NCI-H748 (cell line): ENCODE measurements at regions not wholly inside any gene's neighbourhood (a gene's known extent, or its start where the extent isn't known, plus 50 kb on each side); places are given as distances from the start of the nearest gene placed in this dataset.

Experiments
- DNase-seq: peaks from one replicate; lab custom pipeline; 2025; ENCODE audit not compliant: unreplicated experiment; lab: John Stamatoyannopoulos, UW

DNA sequence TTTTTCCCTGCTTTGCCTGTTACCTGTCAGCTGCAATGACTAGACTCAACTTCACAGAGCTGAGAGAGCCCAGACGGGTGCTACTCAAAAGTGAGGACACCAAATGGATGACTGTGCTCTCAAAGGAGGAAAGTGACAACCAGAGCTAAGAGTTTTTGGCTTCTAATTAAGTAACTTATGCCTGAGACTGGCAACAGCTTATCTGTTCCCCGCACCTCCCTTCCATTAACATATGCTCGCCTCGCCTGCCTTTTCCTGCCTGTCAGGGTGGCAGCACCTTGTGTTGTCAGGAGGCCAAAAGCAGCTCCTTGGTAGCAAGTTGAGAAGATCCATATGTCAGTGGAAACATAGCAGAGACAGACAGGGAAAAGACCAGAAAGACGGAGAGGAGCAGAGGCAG, 573.9 kb upstream of the KIRREL3 start:
- no peak for DNase-seq

DNA sequence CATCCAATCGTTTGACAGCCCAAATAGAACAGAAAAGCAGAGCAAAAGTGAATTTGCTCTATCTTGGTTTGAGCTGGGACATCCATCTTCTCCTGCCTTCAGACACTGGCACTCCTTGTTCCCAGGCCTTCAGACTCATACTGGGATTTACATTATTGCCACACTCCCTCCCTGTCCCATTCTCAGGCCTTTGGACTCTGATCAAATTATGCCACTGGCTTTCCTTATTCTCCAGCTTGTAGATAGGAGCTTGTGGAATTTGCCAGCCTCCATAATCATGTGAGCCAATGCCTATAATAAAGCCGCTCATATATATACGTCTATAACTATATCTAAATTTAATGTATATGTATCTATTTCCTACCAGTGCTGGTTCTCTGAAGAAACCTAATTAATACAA, 568.3 kb upstream of the KIRREL3 start:
- DNase-seq, result no peak

DNA sequence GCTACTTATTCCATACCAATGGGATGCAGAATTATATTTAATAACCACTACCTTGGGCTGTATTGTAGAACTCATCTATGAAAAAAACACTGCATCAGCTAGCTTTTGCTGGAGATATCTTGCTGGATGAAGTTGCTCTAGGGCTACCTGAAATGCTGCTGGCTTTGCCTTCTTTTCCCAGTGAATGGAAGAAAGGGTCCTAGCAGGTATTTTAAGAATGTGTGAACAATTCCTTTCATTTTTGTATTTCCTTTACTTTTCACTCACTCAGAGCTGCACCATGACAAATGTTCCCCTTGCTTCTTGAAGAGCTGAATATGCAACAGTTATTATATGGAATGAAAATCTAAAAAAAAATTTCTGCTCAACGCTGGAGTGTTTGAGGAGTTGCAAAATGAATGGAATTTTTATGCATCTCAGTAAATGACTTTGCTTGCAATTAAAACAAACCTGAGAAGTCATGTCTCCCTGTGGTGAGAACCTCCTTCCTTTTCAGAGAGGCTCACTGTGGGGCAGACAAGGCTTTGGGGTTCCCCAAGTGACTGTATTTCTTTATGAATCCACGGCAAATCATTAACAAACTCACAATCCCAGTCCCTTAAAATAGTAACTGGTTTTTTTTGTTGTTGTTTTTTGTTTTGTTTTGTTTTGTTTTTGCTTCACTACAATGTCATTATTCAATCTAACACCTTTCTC, 566.8 kb upstream of the KIRREL3 start:
- no peak for DNase-seq

DNA sequence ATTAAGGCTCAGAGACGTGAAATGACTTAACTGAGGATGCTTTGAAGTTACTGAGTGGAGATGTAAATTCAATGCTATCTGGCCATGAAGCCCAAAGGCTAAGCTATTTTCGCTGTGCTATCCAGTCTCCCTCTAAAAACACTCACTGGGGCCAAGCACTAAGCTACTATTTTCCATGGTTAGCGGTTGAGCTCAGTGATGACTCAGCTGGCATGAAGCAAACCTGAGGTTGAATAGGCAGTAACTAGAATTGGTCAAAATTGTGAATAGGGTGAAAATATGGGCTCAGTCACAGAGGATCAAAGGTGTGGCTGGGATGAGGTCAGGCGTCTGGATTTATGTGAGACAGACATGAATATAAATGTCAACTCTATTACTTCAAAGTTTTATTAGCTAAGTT, 564.2 kb upstream of the KIRREL3 start:
- DNase-seq, result no peak

DNA sequence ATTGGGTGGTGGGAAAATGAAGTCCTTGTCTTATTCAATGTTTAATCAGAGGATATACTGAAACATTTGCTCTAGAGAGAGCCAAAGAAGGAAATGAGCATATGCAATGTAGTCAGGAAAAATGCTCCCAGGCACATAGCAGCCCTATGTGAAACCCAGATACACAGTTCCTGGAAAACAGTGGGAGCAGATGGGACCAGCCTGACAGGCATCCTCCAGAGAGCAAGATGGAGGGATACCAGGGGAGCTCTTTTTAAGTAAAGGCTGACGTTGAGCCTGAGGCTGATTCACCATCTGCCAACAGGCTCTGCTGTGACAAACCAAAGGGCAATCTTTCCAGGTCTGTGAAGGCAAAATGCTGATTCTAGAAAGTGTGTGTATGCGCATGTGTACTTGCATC, 559.4 kb upstream of the KIRREL3 start:
- no peak for DNase-seq

DNA sequence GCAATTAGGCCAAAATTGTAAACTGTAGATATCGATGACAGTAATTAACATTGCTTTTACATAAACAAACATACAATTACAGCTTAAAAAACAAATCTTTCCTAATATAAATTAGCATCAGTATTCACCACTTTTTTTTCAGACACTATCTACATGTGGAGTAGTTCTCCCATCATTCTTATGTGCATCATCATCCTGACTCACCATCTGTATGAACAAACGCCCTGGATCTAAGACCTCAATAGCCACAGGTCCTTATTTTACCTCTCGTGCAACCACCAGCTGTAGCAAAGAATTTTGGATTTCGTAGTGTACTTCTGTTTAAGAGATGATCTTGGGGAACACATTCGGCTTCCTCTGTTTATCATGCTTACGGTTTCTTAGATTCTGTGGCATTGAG, 551.9 kb upstream of the KIRREL3 start:
- no peak for DNase-seq

DNA sequence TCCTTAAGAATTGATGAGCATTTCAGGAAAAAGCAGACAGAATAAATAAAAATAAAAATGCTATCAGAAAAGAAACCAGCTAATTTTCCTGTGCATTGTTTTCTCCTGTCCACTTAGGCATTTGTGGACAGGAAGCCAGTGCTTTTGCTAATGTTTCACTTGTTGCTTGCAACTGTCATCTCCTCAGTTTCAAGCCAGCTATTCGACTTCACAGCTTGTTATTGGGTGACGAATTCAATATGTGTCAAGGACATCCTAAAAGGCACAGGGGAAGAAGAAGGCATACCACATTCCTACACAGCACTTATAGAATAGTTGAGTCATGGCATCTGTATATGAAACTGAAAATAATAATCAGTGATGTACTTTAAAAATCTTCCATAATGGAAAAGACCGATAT, 530.6 kb upstream of the KIRREL3 start:
- DNase-seq, result no peak

DNA sequence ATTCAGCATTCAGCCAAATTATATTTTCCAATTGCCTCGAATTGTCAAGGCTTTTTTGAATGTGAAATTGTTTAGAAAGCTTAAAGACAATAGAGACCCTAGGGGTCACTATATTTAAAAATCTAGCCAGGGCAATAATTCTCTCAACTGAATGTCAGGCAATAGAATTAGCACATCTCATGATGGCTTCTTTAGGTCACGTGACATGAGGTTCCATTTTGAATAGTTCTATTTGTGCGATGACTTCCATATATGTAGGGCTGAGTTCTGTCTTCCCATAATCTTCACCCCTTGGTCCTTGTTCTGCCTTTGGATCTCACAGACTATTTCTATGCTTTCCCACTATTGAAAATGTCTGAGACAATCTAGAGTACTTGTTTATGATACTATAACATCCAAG, 527.7 kb upstream of the KIRREL3 start:
- DNase-seq, result no peak

DNA sequence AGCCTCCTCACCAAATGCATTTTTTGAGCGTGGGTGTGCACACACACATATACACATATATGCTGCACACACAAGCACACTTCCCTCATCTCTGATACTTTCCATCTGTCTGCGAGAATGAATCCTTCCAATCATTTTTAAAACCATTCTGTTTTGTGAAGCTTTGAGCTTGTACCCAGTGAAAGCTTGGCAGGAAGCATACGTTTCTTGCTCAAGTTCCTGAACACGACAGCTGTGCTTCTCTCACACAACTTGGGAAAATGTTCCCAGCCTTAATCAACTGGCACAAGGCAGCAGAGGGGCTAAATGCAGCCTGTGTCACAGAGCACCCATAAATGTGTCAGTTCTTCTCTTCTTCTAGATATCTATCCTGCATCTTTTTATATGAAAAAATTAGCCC, 524.0 kb upstream of the KIRREL3 start:
- no peak for DNase-seq

DNA sequence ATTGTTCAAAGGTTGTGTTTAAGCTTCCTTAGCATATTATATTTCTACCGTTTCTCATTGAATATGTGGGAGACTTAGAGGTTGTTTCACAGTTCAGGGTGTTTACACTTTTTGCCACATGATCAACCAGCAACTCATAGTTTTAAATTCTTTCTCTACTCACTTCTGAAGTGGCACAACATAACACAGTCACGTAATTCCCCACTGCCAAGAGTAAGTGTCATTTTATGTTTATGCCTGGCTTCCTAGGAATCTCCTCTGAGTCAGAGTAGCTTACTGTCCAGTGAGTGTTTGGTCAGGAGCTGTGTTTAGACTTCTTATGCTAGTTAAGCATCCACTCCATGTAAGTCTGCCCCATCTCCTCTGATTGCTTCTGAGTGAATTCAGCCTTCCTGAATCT, 520.8 kb upstream of the KIRREL3 start:
- no peak for DNase-seq

DNA sequence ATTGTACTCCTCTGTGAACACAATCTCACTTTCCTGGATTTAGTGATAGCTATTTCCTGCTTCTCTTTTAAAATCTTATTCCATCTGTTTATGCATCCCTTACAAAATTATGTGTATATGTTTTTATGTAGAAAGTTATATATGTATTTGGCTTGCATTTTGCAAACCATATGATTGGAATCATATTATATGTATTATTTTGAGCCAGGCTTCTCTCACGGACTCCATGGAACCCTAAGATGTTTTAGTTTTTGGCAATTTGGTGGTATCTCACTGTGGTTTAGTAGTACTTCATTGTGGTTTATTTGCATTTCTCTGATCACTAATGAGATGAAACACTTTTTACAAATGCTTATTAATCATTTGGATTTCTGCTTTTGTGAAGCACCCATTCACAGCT, 507.3 kb upstream of the KIRREL3 start:
- DNase-seq, result no peak

DNA sequence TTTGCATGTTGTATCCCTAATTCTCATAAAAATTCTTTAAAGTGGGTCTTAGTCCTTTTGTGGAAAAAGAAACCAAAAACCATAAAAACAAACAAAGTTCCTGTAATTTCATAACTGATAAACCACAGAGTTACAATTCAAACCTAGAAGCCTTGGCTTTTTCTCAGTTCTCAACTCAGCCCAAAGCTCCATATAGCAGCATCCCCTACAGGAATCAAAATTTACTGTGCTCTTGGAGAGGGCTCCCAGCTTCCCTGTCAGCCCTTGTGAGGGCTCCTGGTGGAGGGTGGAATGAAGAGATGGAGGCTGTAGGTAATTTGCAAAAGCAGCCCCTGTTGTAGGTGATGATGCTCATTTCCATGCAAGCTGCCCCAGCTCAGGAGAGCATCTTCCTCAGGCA, 506.1 kb upstream of the KIRREL3 start:
- no peak for DNase-seq

DNA sequence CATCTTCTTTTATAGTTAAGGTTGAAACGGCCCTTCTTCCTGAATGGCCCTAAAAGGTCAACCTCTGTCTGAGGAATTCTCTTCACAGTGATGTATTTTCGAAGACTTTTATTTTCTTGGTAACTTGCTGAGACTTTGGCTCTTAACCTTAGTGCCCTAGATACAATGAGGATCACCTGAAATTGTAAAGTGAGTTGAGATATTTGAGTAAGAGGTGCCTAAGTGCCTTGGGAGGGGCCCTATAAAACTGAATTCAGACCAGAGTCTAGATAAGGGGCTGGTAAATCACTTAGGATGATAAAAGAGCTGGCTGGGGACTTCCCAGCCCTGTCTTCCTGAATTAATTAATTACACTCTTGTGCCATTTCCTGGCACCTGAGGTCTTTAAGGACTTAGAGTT, 505.6 kb upstream of the KIRREL3 start:
- no peak for DNase-seq

DNA sequence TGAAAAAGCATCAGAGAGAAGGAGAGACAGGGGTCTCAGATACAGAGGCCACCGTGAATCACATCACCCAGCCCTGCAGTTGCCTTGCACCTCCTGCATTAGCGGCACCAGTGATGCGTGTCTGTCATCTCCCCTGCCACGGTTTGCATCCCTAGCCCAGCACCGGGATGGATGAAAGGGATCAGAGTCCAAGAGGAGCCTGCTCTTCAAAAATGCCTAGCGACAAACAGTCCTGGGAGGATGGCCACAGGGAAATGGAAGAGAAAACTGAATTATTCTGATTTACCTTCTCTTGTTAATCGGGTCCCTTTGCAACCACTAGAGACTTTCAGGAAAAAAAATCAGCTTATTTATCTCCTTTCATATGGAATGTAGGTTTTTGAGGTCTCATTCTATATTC, 495.6 kb upstream of the KIRREL3 start:
- no peak for DNase-seq

DNA sequence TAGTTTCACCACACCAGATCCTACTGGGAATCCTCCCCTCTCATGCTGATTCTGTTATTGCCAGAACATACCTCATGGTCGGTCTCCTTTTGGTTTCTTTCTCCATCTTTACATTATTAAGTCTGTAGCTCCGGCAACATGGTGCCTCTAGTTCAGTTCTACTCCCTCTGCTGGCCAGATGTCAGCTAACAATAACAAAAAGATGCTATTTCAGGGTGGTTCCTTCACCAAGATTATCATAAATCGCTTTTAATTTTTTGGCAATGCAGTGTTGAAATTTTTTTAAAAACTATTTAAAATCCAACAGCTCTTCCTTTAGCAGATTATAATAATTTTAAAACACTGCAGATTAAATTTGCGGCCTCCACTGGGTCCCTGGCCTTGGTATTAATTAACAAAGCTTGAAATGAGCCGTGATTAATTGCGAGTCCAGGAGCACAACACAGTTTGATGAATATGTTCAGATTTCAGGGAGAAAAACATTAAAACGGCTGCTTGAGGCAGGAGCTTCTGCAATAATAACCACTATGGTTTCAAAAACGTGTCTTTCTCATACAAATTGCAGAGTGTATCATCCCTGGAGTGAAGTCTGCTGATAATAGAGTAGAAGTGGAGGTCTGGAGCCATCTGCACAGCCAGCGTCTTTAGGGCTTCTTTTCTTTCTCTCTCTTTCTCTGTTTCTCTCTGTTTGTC, 492.9 kb upstream of the KIRREL3 start:
- DNase-seq, result peak; percentile 59

DNA sequence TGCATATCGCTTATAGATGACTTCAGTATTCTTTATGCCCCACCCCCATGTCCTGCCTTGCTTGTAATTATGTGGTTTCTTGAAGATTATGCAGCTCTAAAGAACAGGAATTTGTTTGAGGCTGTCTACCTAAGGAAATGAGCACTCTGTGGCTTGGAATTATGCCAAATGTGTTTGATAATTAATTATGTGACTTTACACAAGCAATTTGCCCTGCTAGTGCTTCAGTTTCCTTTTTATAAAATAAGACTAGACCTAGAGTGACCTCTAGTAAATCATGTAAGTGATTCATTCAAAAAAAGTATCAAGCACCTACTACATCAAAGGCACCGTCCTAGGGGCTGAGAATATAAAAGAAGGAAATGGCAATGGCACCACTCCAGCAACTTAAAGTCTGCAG, 491.5 kb upstream of the KIRREL3 start:
- DNase-seq, result peak; percentile 35

DNA sequence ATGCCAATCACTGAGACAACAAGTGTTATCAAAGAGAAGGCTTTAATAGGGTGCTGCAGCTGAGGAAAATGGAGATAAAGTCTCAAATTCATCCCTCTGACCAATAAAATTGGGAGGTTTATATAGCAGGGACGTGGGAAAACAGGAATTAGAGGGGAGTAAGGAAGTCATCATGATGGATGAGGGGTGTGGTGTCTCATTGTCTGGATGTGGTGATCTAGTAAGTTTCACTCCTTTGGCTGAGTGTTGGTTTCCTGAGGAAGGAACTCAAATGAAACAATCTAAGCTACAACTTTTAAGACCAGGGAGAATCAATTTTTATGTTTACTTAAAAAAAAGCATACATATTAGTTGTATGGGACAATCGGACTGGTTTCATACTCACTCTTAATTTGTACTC, 491.0 kb upstream of the KIRREL3 start:
- no peak for DNase-seq

DNA sequence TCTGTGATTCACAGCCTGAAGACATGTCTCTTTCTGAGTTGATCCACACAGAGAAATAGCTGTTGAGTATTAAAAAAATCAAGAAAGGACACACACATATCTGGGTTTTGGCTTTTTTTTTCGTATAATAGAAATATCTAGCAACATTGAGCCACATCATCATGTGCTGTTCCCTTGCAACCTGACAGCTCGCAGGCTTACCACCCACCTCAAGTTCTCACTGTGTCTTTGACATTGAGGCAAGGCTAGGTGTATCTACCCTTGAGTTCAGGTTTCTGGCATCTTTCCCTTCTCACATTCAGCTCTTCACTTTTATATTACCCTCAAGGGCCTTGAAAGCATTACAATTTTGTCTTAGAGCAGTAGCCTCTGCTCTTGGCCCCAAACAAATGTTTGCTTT, 490.3 kb upstream of the KIRREL3 start:
- no peak for DNase-seq

DNA sequence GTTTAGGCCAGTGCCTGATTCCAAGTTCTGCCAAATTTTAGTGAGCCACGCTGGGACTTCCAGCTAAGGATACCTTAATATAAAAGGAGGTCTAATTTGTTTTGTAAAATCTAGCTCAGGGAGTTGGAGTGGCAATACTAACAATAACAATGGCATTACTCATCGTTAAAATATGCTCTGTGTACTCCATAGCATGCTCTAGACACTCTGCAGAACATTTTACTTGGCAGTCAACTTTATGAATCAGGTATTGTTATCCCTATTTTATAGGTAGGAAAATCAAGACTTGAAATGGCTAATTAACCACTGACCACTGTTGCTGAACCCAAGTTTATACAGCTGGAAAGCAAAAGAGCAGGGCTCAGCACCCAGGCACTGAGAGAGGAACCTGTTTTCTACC, 485.0 kb upstream of the KIRREL3 start:
- no peak for DNase-seq

DNA sequence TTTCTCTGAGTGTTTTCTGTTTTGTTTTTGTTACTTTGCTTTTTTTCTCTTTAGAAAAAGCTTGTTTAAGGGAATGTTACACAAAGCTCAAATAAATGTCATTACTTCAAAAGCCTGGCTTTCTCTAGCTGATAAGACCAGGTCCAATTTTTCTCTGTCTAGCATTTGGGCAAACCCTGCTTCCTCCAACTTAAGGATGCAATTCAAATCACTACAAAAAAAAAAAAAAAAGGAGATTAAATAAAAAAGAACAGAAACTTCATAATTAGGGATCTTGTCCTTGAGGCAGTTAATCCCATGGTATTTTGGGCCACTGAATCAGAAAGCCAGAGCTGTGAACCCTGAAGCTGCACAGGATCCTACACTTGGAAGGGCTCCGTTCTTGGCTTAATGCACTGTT, 480.8 kb upstream of the KIRREL3 start:
- DNase-seq, result no peak

DNA sequence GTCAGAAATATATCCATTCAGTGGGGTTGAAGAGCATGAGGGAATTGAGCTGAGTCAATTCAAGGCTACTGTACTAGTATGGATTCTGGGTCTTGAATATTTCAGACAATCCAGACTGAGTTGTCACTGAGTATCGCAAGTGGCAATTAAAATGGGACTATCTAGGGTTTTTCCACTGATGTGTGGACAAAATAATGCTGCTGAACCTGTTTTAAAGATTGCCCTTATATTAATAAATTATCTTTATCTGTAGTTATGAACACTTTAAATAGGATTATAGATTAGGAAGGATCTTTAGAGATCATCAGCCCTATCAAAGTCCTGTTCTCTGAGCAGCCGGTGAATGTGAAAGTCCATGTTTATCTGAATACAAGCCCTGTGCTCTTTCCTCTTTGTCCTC, 478.3 kb upstream of the KIRREL3 start:
- no peak for DNase-seq

DNA sequence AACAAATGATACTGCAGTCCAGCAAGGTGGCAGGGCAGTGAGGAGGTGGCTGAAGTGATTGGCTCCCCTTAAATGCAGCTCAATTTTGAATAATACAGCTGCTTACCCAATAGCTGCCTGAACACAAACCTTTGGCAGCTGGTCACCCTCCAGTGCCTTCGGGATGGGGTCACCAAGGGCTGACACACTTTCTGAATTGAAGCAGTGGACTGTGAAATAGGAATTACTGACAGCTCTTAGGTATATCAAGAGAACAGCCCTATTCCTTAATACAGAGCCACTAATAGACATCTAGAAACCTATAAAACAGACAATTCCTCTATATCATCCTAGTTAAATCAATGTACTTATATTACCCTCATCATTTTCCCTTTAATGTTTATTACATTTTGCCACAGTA, 474.2 kb upstream of the KIRREL3 start:
- peak; percentile 3 for DNase-seq

DNA sequence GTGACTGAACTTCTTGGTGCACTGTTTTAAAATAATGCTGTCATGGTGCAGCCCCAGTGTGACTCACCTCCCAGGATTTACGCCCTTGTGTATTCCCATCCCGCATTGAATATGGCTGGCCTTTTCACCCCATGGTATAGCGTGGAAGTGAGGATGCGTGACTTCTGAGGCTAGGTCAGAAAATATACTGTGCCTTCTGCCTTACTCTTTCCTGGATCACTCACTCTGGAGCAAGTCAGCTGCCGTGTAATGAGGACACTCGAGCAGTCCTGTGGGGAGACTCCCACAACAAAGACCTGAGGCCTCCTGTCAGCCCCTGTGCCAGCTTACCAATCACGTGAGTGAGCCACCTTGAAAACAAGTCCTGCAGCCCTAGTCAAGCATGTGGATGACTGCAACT, 471.9 kb upstream of the KIRREL3 start:
- no peak for DNase-seq
